Stimulated activated naive CD4-positive, alpha-beta T cell treated with Interleukin-2 at 50 U/mL for 16 hours (primary cell): ENCODE measurements at regions not wholly inside any gene's neighbourhood (a gene's known extent, or its start where the extent isn't known, plus 50 kb on each side); places are given as distances from the start of the nearest gene placed in this dataset.
"Not testable (repeated sequence)": the region's sequence is repeated elsewhere in the genome, so short reads cannot be mapped to it uniquely, and the experiment has no call there.

ENCODE experiments used
- DNase-seq: peaks from one replicate; lab custom pipeline; 2025; lab: John Stamatoyannopoulos, UW

DNA sequence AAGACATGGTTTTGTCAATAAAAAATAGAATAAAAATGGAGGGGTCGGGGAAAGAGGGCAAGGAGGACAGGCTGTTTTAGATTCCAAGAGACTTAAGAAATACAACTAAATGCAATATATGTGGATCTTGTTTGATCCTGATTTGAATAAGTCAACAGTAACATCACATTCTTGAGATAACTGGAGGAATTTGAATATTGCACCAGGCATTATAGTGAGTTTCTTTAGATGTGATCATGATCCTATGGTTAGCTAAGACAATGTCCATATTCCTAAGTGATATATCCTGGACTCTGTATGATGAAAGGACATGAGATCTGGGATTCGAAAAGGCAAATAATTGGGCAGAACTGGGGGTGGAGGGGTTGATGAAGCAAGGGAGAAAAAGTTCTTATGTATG lies 311.8 kb downstream of the PLPP3 start:
- no peak for DNase-seq

DNA sequence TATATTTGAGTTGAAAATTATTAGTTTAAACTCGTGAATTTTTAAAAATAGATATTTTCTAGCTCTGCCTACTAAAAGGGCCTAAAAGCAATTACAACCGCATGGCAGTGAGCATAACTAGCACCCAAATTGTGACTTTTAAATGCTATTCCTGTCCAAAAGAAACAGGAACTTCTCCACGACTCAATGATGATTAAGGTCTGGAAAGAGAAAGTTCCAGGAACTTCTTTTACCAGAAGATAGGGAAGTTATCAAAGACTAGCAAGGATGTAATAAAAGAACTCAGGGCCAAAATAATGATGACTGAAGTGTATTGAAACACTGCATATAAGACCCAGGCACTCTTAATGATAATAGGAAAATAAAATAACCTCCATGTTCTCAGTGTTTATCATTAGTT lies 313.0 kb downstream of the PLPP3 start:
- DNase-seq = no peak

DNA sequence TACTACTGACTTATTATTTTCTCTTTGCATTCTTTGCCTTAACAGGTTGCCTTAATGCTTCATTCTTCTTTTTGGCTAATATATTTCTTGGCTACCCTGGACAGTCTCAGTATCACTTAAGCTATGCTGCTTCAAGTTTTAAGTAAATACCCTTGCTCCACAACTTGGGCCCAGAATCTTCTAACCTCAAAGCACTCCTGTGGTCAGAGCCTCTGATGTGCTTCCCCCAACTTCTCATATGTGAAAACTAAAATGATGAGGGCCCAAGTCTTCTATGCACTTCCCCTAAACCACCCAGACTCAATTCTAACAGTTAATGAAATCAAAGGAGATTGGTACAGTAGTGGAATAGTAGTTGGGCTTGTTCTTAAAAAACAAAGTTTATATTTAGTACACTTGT lies 314.1 kb downstream of the PLPP3 start:
- DNase-seq = no peak

DNA sequence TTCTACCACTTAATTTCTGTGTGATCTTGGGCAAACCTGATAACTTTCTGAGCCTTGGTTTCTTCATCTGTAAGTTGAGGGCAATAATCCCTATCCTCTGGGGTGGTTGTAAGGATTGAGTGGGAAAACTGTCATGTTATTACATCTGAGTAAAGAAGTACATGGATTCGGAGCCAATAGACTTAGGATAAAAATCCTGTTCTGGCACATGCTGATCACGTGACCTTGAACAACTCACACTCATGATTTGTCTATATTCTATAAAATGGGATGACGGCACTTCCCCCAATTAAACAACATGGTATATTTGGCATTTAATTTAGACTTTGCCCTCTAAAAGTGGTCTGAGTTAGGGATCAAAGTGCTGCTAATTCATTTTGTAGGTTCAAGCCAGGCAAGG lies 315.5 kb downstream of the PLPP3 start:
- DNase-seq = no peak

DNA sequence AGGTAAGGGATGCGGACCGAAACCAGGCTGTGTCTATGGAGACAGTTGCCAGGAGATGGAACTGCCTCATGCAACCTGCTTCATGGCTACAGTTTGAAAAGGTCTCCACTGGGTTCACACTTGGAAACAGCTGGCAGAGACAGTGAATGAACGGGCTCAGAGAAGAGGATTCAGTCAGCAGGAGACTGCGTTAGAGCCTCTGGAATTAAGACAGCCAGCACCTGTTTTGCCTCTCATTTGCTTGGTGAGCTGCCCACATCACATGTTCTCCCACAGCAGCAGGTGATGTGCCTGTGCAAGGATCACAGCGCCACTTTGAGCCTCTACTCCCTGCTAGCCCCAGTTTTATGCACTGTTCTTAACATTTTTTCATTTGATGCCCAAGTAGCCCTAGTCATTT lies 321.0 kb downstream of the PLPP3 start:
- no peak for DNase-seq

DNA sequence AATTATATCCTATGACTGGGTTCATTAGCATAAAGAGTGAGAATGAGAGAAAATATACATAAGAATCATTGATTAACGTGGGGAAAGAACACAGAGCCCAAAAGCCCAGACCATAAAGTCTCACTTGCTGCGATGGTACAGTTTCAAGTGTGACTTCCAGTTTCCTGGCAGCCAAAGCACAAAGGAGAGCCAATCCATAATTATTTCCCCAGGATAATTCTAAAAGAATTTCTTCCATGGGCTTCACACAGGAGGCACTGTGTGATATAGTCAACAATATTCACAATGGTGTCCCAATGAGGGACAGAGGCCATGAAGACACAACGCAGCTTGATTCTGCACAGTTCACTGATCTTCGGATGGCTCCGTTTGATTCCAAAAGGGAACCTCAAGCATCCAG lies 321.6 kb downstream of the PLPP3 start:
- DNase-seq = no peak

DNA sequence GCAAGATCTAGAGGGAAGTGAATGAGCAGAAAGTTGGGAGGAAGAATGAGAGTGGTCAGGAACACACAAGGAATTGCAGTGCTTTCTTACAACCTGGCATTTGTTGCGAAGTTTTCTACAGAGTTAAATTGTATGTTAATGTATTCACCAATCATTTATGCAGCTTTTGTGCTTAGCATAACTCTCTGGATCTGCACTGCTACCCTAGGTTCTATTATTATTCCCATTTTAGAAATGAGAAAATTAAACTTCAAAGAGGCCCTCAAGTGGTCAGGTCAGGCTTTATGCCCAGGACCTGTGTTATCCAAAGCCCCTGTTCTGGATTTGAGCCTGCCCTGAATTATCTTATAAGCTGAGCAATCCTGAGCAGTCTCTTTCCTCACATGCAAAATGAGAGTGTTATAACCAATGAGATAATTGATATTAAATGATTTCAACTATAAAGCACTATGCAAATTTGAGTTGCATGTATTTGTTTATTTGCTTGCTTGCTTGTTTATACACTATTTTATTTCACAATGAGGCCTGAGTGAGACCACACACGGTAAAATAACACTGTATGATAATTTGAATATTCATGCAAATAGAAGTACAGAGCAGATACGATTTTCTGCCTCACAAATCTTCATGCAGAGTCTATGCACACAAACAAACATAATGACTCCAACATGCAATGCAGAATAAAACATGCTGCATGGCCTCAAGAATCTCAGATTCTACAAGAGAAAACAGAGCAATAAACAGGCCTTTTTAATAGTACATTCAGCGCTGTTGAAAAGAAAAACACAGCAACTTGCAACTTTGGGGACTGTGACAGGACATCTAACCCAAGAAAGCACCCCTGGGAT lies 323.0 kb downstream of the PLPP3 start:
- DNase-seq = no peak

DNA sequence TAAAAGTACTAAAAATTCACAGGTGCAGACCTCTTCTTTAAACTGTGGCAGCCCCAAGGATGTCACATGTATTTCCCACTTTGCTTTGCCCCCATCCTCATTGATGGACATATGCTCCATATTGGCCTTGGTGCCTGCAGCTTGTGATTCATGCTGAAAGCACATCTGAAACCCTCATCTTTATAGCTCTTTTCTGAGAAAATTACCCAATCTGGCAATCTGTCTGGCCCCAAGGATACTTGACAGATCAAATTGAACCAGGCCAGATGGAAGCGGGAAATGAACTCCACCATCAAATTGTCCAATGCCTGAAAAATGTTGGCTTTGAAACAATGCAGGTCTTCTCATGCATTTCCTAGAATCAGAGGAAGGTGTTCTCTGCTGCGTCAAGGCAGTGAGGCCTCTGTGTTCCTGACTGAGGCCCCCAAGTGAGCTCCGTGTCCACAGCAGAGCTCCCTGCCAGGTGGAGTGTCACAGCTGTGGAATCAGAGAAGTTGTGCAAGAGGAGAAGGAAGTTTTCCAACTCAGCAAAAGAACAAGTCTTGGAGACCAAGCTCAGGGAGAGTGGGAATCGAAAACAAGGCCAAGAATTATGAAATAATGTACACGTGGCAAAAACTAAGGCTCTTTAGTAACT lies 323.7 kb downstream of the PLPP3 start:
- DNase-seq = no peak

DNA sequence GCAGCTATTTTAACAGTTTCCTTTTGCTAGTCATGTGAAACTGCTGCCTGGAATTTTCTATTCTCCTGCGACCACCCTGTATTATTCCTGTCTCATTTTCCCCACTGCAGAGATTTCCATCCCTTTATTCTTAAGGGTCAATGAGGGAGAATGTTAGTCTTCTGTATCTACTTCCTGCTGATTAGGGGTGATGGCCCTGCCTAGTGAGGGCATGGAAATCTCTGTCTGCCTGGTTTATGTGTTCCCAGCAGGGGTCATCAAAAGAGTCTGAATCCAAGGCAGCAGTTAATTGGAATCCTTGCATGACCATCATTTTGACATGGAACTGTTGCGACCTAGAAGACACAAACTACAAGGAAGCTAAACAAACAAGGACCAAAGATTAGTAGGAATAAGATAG lies 325.2 kb downstream of the PLPP3 start:
- no peak for DNase-seq

DNA sequence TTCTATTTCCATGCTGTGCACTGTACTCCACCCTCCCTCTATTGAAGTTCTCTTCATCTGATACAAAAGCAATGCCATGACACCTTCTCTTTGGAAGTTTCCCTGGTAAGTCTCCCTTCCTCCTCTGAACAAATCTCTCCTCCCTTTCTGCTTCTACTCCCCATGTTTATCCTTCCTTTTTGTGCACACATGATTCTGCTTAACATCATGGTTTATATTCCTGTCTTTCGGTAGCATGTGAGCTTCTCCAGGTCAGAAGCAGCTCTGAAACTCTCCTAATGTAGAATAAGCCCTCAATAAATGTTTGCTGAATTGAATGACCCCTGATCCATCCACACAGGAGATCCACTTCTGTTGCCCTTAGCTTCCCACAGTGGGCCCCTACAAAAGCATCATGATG lies 328.6 kb downstream of the PLPP3 start:
- no peak for DNase-seq

DNA sequence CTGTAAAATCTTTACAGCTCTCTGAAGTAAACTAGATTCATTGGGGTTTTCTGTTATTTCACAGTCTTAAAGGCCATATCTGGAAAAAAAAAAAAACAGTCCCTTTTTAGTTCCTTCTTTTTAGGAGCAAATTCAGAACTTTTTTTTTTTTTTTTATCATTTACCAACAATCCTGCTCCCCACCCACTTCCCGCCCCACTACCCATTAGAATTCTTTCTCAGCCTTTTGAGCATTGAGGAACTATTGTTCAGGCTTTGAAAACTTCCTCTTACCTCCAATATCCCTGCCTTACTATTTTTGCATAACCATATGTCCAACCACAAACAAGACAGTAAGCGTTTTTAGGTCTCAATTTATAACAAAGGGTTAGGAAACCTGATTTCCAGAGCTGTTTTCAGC lies 330.1 kb downstream of the PLPP3 start:
- no peak for DNase-seq

DNA sequence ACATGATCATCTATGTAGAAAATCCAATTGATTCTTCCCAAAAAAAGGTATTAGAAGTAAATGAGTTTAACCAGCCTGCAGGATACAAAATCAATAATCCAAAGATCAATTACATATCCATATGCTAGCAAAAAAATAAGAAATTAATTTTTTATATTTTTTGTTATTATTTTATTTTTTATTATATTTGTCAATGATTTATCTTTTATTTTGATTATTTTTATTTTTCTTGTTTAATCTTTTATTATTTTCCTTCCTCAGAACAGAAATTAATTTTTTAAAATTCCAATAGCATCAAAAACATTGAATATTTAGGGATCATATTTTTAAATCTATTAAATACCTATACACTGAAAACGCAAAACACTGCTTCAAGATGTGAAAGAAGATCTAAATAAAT lies 331.2 kb downstream of the PLPP3 start:
- no peak for DNase-seq

DNA sequence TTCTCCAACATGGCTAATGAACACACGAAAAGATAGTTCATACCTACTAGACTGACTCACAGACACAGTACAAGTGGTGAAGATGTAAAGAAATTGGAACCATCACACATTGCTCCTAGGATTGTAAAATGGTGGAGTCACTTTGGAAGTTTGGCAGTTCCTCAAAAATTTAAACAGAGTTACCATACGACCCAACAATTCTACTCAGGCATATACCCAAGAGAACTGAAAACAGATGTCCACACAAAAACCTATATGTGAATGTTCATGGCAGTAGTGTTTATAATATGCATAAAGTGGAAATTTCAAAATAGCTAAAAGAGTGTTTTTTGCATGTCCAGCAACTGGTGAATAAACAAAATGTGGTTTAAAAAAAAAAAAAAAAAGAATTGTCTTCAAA lies 332.6 kb downstream of the PLPP3 start:
- not testable (repeated sequence) for DNase-seq

DNA sequence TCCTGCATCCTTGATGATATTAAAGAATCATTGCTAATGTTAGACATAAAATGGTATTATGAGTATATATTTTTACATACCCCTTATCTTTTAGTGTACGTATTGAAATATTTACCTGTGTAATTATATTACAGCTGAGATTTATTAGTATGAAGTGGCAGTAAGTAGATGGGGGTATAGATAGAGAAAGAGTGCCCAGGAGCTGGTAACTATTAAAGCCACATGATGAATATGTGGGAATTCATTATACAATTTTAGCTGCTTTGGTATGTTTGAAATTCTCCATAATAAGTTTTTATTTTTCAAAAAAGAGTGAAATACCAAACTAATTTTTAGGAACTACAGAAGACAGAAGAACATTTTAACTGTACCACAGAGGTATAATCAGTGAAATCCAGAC lies 339.0 kb downstream of the PLPP3 start:
- DNase-seq = no peak

DNA sequence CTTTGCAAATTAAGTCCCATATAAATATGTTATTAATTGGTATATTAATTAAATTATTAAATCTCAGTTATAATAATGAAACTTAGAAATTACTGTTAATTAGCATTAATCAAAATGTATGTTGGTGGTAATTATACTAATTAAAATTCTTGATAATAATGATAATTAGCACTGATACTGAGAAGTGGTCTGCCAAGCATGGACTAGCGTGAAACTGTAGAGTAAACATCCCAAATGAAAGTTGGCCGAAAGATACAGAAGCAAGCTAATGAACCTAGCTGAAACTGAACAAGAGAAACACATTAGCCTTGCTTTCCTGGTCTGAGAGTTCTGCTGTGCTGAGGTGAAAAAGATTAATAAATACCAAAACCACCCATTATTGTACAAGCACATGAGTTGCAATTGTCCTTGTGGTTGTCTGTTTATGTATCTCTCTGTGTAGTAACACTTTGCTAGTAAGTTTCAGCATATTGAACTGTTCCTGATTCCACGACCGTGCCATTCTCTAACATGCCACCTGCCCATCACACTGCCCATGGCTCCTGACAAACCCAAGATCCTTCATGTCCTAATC lies 341.8 kb downstream of the PLPP3 start:
- no peak for DNase-seq

DNA sequence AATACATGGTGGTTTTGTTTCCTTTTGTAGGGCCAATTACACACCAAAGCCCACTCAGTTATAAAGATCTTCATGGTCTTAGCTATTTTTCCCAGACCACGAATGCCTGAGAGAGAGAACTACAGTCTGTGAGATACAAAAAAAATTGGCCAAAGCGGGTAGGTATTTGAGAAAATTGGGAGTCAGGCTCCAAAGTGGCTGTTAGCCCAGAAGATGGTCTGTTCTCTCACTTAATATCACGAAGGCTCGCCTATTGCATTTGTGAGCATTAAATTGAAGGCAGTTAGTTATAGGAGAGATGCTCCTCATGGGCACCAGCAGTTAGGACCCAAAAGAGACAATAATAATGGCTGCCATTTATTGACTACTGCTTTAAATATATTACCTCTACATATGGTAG lies 342.7 kb downstream of the PLPP3 start:
- no peak for DNase-seq

DNA sequence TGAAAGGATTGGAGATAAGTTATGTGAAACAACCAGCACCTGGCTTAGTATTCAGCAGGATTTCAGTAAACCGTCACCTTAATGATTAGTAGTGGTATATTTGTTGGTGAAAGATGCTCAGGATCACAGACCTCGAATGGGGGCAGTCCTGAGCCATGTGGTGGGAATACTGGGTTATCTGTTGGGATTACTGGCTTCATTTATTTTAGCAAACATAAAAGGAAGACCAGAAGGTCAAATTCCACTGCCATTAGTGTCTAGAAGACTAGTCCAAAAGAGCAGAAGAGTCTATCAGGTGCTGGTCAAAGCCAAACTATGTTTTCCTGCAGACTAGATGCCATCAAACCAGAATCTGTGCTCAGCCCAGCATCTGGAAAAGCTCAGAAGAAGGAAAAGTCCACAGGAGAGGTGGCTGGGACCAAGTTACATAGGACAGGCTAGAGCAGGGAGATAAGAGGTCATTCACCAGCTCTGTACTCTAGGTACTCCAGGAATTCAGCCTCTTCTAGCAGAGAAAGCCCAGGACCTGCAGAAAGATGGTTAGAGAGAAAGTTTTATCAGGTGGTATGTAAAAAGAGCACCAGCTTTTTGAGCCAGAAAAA lies 343.4 kb downstream of the PLPP3 start:
- no peak for DNase-seq

DNA sequence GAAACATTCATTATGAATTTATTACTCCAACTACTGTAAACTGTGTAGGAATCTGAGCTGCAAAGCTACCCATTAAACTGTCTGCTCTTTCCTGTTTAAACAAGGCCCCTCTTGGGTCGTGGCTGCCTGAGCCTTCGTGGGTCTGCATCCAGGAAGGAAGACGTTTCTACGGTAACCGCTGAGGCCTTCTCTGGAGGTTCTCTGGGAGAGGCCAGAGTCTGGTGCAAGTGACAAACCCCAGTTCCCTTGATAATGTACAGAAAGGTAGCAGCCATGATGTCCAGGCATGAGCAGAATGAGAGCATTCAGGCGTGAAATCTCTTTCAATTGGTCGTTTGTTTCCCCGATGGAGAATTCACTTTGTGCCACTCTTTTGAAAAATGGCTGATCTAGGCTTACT lies 350.2 kb downstream of the PLPP3 start:
- no peak for DNase-seq

DNA sequence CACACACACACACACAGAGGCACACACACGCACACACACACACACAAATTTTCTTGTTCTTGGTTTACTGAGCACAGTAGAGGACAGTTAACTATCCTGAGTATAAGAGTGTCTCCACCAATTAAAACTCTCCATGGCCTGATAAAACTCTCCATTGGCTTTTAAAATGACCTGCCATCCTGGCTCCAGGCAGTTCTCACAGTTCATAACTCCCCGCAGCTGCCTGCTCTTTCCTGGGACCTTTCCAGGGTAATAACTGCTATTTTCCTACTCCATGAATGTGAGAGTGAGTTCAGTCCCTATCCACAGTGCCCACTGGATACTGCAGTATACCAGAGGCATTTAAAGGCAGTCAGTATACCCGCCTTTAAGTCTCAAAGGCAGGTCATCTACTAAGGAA lies 351.5 kb downstream of the PLPP3 start:
- DNase-seq = no peak

DNA sequence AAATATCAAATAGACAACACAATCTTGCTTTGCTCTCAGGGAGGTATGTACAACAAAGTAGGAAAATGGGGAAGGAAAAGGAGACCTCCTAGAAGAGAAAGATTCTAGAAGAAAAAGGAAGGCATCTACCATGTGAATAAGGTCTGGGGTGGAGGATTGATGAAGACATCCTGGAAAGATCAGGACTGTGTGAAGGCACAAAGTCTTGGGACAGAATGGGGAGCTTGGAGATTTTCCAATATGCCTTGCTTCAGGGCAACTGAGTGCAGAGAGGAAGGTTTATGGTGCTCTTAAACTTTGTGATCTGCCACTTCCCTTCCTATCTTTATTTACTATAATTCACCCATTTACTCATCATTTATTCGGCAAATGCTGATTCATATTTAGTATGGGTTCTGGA lies 352.0 kb downstream of the PLPP3 start:
- no peak for DNase-seq

DNA sequence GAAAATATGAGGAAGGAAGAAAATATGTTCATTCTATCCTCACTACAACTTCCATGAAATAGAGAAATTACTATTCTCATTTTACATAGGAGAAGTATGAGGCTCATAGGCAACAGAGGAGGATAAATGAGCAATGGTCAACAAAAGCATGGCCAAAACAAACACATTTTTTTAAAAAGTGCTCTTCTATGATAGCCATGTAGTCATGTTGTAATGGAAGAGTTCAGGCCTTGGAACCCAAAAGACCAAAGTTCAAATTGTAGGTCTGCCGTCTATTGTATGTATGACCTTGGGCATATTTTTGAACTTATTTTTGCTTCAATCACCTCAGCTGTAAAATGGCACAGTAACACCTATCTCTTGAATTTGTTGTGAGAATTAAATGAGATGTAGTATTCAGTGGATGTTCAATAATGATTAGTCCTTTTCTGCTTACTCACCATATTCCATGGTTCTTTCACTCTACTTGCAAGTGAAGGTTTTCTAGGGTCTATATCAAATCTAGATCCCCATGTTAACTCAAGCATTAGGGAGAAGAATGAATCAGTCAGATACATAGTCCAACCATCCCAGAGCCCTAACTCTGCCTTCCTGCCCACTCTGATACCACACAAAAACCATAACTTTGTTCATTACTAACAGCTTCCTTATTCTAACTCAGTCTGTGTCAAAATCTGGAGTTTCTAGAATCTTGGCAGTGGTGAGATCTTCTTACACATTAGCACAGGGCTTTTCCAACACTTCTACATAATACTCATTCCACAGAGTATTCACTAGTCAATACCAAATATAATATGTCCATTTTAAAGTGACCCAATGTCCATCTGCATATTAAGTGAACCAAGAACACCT lies 353.2 kb downstream of the PLPP3 start:
- no peak for DNase-seq

DNA sequence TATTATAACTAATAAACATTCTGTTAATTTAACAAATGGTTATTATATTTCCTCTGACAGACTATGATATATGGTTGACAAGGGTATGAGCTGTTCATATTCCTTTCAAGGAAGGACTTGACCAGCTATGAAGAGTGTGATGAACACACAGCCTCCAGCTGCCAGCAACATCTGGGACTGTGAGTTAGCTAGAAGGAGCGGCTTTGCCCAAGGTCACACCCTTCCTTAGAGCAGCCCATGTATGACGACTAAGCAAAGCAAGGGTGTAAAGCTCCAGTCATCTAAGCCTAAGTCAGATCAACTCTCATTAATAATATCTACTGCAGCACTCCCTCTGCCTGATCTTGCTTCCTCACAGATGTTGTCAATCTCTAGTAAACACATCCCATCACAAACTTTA lies 355.4 kb downstream of the PLPP3 start:
- DNase-seq = no peak
